Heart right ventricle (tissue), 16 donors: ENCODE measurements at regions not wholly inside any gene's neighbourhood (a gene's known extent, or its start where the extent isn't known, plus 50 kb on each side); places are given as distances from the start of the nearest gene placed in this dataset.

ENCODE experiments used
- ATAC-seq, 8 donors: fragments of 200-7000 bp; cut with Tn5 transposase; one replicate each; pipeline ENCODE4 v1.9.1; 2020; ENCODE audit warnings: mild to moderate bottlenecking in 8 of 8, moderate library complexity in 8 of 8, moderate number of reproducible peaks in 1 of 8
- DNase-seq, 2 donors: peaks; one replicate each; pipeline ENCODE4 v3.0.0-alpha.2; 2020
- H3K27ac ChIP-seq, 10 donors: fragments of 200-600 bp; sonication (generic) in 2 of 10; one replicate each; pipeline versions ENCODE4 v1.5.0 to v1.8.0; 2020 to 2022; ENCODE audit warnings: mild to moderate bottlenecking in 3 of 10
- H3K27me3 ChIP-seq, 7 donors: fragments of 200-600 bp; one replicate each; pipeline ENCODE4 v1.8.0; 2021 to 2022; ENCODE audit warnings: mild to moderate bottlenecking in 2 of 7
- H3K36me3 ChIP-seq, 9 donors: fragments of 200-600 bp; sonication (generic) in 1 of 9; one replicate each; pipeline versions ENCODE4 v1.5.0 to v1.8.0; 2020 to 2022; ENCODE audit warnings: mild to moderate bottlenecking in 2 of 9
- H3K4me1 ChIP-seq, 9 donors: fragments of 200-600 bp; sonication (generic) in 1 of 9; one replicate each; pipeline versions ENCODE4 v1.5.0 to v1.8.0; 2020 to 2022; ENCODE audit warnings: mild to moderate bottlenecking in 4 of 9
- H3K4me3 ChIP-seq, 10 donors: fragments of 200-600 bp; sonication (generic) in 2 of 10; one replicate each; pipeline versions ENCODE4 v1.5.0 to v1.8.0; 2020 to 2022; ENCODE audit warnings: mild to moderate bottlenecking in 7 of 10, moderate library complexity in 2 of 10
- H3K9me3 ChIP-seq, 11 donors: fragments of 200-600 bp in 10 of 11; sonication (generic) in 2 of 11; one replicate each; pipeline versions ENCODE4 v1.5.0 to v1.8.0; 2013 to 2022; ENCODE audit warnings: mild to moderate bottlenecking in 2 of 11, control low read depth in 1 of 11, moderate library complexity in 1 of 11
- CTCF ChIP-seq, 9 donors: fragments of 200-600 bp; sonication (generic) in 2 of 9; IDR thresholded peaks; one replicate each; pipeline versions ENCODE4 v1.5.0 to v1.8.0; 2021 to 2022; ENCODE audit warnings: antibody characterized with exemption in 9 of 9, mild to moderate bottlenecking in 5 of 9, moderate library complexity in 1 of 9
- WGBS, 2 donors: extraction: QIAGEN DNeasy Blood & Tissue Kit; methylation state at CpG; one replicate each; pipeline ENCODE4 v1.1.7; 2013; ENCODE audit warnings: inconsistent platforms in 1 of 2; 5-methylcytosine and 5-hydroxymethylcytosine counted together
- intact Hi-C, 10 donors: fragments of 100-400 bp; cut with DNase I; formaldehyde crosslinking; loops; one replicate each; pipeline versions ENCODE4 v1.11.1 to v1.14.2; 2022
- donor health status: Arrhythmogenic right ventricular cardiomyopathy.
- donor health status: ischemic (EF 13 %, LVEDD 7.1; RV severe dilation, severe dysfunction).
- donor health status: healthy with polysubstance abuse.
- donor health status: DM: no; HTN: yes; CAD: no.
- donor health status: DM: no; HTN: no; CAD: no.
- donor health status: ischemic (EF 25% LVEDD 6.9; RV normal size, moderate dysfunction).
- donor health status: ischemic (EF 25% LVEDD 5.7; RV mildly dilated, moderate dysfunction).
- donor health status: healthy.
- donor health status: DM: yes; HTN: yes; CAD: no.
- donor health status: Ischemic cardiomyopathy.
- donor health status: ischemic (EF 35%, LVEDD 5.7; RV mildly dilated, moderate dysfunction).
- donor health status: nonischemic (EF 11% LVEDD 7.7; RV severe dilation, severe dysfunction).
- donor health status: DM: yes; HTN: yes; CAD: no.
- donor health status: PGD.
- donor health status: ischemic (EF 29% LVEDD 5.4; RV normal size, mild dysfunction).
- donor health status: nonischemic (EF 23%, LVEDD 6.1; RV moderate dilation, normal function).

- H3K36me3 ChIP-seq, result no peaks in the 10 kb centered on the region
- H3K9me3 ChIP-seq, result peaks cover 0 to 13% (median 0%) of the 10 kb centered on the region in 11 donors
- 80 to 85% methylated on average over 13 of the region's 13 CpGs for WGBS, 2 donors
- peaks cover 0 to 42% (median 16%) of the 10 kb centered on the region in 7 donors for H3K27me3 ChIP-seq
- H3K4me1 ChIP-seq, result peaks cover 0 to 5% (median 0%) of the 10 kb centered on the region in 9 donors
- H3K4me3 ChIP-seq, result no peak overlapping the region
- ATAC-seq (no peak), DNase-seq (no peak)
- no peak overlapping the region for H3K27ac ChIP-seq
- intact Hi-C loops, result loop anchor here in 1 of 10 donors (10.0 kb wide), 1 partner anchor 194 kb away; no protein-coding TSS in a partner anchor
- no peak for TF ChIP-seq CTCF (IDR thresholded peaks at IDR 0.05)
These were observed 81.4 kb upstream of the DUSP22 start for GRCh38 chr6:210778-211374.

GRCh38 chr6:211871-212497 is 80.3 kb upstream of the DUSP22 start:
- intact Hi-C loops, result loop anchor here in 1 of 10 donors (10.0 kb wide), 1 partner anchor 193 kb away; no protein-coding TSS in a partner anchor
- Histone ChIP-seq H3K27ac (no peak overlapping the region), H3K36me3 (no peaks in the 10 kb centered on the region), H3K4me3 (no peak overlapping the region), H3K9me3 (peaks cover 0 to 13% (median 0%) of the 10 kb centered on the region in 11 donors), H3K4me1 (peaks cover 0 to 5% (median 0%) of the 10 kb centered on the region in 9 donors), H3K27me3 (peaks cover 0 to 42% (median 16%) of the 10 kb centered on the region in 7 donors)
- 83 to 84% methylated on average over 10 of the region's 10 CpGs for WGBS, 2 donors
- DNase-seq (no peak), ATAC-seq (no peak)
- no peak for TF ChIP-seq CTCF (IDR thresholded peaks at IDR 0.05)

- peaks cover 0 to 38% (median 16%) of the 10 kb centered on the region in 7 donors for H3K27me3 ChIP-seq
- DNase-seq (no peak), ATAC-seq (no peak)
- H3K4me1 ChIP-seq, result peaks cover 0 to 5% (median 0%) of the 10 kb centered on the region in 9 donors
- TF ChIP-seq CTCF (IDR thresholded peaks at IDR 0.05), result no peak
- H3K4me3 ChIP-seq, result no peak overlapping the region
- intact Hi-C loops, result loop anchor here in 1 of 10 donors (10.0 kb wide), 1 partner anchor 192 kb away; no protein-coding TSS in a partner anchor
- no peak overlapping the region for H3K27ac ChIP-seq
- no peaks in the 10 kb centered on the region for H3K36me3 ChIP-seq
- H3K9me3 ChIP-seq, result peaks cover 0 to 13% (median 0%) of the 10 kb centered on the region in 11 donors
- WGBS, 2 donors, result 80 to 86% methylated on average over 4 of the region's 4 CpGs
These were observed 79.0 kb upstream of the DUSP22 start for GRCh38 chr6:213284-213683.

GRCh38 chr6:214428-214827 is 77.9 kb upstream of the DUSP22 start:
- ATAC-seq, result no peak
- no peak for DNase-seq
- no peak overlapping the region for H3K27ac ChIP-seq
- peaks cover 0 to 8% (median 0%) of the 10 kb centered on the region in 9 donors for H3K4me1 ChIP-seq
- no peak for TF ChIP-seq CTCF (IDR thresholded peaks at IDR 0.05)
- no peak overlapping the region for H3K4me3 ChIP-seq
- H3K27me3 ChIP-seq, result peaks cover 0 to 35% (median 10%) of the 10 kb centered on the region in 7 donors
- peaks cover 0 to 13% (median 0%) of the 10 kb centered on the region in 11 donors for H3K9me3 ChIP-seq
- intact Hi-C loops, result loop anchor here in 1 of 10 donors (10.0 kb wide), 1 partner anchor 190 kb away; no protein-coding TSS in a partner anchor
- 95 to 98% methylated on average over 5 of the region's 5 CpGs for WGBS, 2 donors
- H3K36me3 ChIP-seq, result no peaks in the 10 kb centered on the region
